HCT116 (cell line): ENCODE measurements at regions not wholly inside any gene's neighbourhood (a gene's known extent, or its start where the extent isn't known, plus 50 kb on each side); places are given as distances from the start of the nearest gene placed in this dataset.

Experiments
- ATAC-seq: fragments of 200-7000 bp; cut with Tn5 transposase; 2 replicates; pipeline ENCODE4 v1.9.1; 2020; ENCODE audit warnings: mild to moderate bottlenecking, moderate library complexity
- BruUV-seq: library from RNA; stranded (reverse); fragments of 400-500 nt; replicated peaks from 2 replicates; lab custom pipeline; 2021; lab: Mats Ljungman, UMichigan
- CTCF ChIA-PET: fragments of 300-600 bp; sonication (Branson Sonifier 250); formaldehyde crosslinking; loops from one replicate; lab custom pipeline; 2021; ENCODE audit warnings: antibody characterized with exemption; lab: Charles Lee
- POLR2A ChIA-PET: fragments of 300-600, 350-600 bp; sonication (Branson Sonifier 250); formaldehyde crosslinking; loops from one replicate; lab custom pipeline; 2021; ENCODE audit warnings: antibody characterized with exemption; lab: Charles Lee
- RAD21 ChIA-PET, 2 experiments: fragments of 300-600 bp; sonication (Branson Sonifier 250); formaldehyde crosslinking; loops; one replicate each; lab custom pipeline; 2023; ENCODE audit warnings: low total read pairs in 2 of 2; ENCODE audit not compliant: uncharacterized antibody in 2 of 2, unreplicated experiment in 2 of 2, low non-redundant PET in 1 of 2; lab: Charles Lee
- DNase-seq: peaks from one replicate; pipeline ENCODE4 v3.0.0-alpha.2; 2010; ENCODE audit warnings: low read depth, low spot score
- H2AFZ ChIP-seq: fragments of 200-600 bp; shearing (Covaris generic), sonication (generic); 2 replicates; pipeline ENCODE4 v1.6.1; 2017; ENCODE audit warnings: low read depth, mixed run types, mixed read lengths, antibody characterized with exemption, low read length; ENCODE audit not compliant: poor library complexity, severe bottlenecking
- H3K27ac ChIP-seq: 2 replicates; pipeline ENCODE4 v1.5.1; 2012; ENCODE audit warnings: low read depth, low read length
- H3K27me3 ChIP-seq: fragments of 200-600 bp; sonication (generic); 2 replicates; pipeline ENCODE4 v1.6.1; 2016; ENCODE audit warnings: mixed run types, low read length, mixed read lengths; ENCODE audit not compliant: insufficient read depth
- H3K36me3 ChIP-seq, 2 experiments: fragments of 200-500 bp in 1 of 2; fragments of 200-600 bp in 1 of 2; sonication (Bioruptor generic) in 1 of 2; sonication (generic) in 1 of 2; 2 replicates each; pipeline versions ENCODE4 v1.5.1 to v1.6.1; 2014 to 2016; ENCODE audit warnings: low read length in 2 of 2, inconsistent platforms in 1 of 2, mixed read lengths in 1 of 2, mixed run types in 1 of 2; ENCODE audit not compliant: insufficient read depth in 2 of 2, control insufficient read depth in 1 of 2
- H3K4me1 ChIP-seq, 2 experiments: fragments of 200-600 bp in 1 of 2; sonication (generic) in 1 of 2; 2 replicates each; pipeline versions ENCODE4 v1.5.1 to v1.6.1; 2012 to 2017; ENCODE audit warnings: low read length in 2 of 2, inconsistent platforms in 1 of 2, mild to moderate bottlenecking in 1 of 2, mixed read lengths in 1 of 2, mixed run types in 1 of 2, moderate library complexity in 1 of 2; ENCODE audit not compliant: insufficient read depth in 2 of 2, control insufficient read depth in 1 of 2
- H3K4me2 ChIP-seq: fragments of 200-600 bp; sonication (generic); 2 replicates; pipeline ENCODE4 v1.6.1; 2017; ENCODE audit warnings: mixed run types, low read length, mixed read lengths
- H3K4me3 ChIP-seq, 2 experiments: fragments of 200-600 bp in 1 of 2; sonication (generic) in 1 of 2; replicated peaks in 1 of 2; 2 replicates each; pipeline ENCODE4 v1.5.1; 2011 to 2016; ENCODE audit warnings: low read length in 2 of 2, control low read depth in 1 of 2, low read depth in 1 of 2, mild to moderate bottlenecking in 1 of 2, mixed read lengths in 1 of 2, mixed run types in 1 of 2
- H3K79me2 ChIP-seq: fragments of 200-600 bp; sonication (generic); 2 replicates; pipeline ENCODE4 v1.6.1; 2017; ENCODE audit warnings: mild to moderate bottlenecking, mixed run types, low read length, moderate library complexity, mixed read lengths; ENCODE audit not compliant: insufficient read depth
- H3K9ac ChIP-seq: fragments of 200-600 bp; sonication (generic); 2 replicates; pipeline ENCODE4 v1.6.1; 2016; ENCODE audit warnings: low read length, mixed read lengths
- H3K9me2 ChIP-seq: fragments of 200-600 bp; sonication (generic), shearing (Covaris generic); 2 replicates; pipeline ENCODE4 v1.6.1; 2017; ENCODE audit warnings: mixed run types, mild to moderate bottlenecking, moderate library complexity; ENCODE audit not compliant: insufficient read depth
- H3K9me3 ChIP-seq, 2 experiments: fragments of 200-500 bp in 1 of 2; fragments of 200-600 bp in 1 of 2; sonication (Bioruptor generic) in 1 of 2; sonication (generic) in 1 of 2; 2 replicates each; pipeline ENCODE4 v1.6.1; 2014 to 2017; ENCODE audit warnings: low read length in 2 of 2, mixed read lengths in 2 of 2, inconsistent platforms in 1 of 2, low read depth in 1 of 2, mild to moderate bottlenecking in 1 of 2, mixed run types in 1 of 2, moderate library complexity in 1 of 2; ENCODE audit not compliant: control insufficient read depth in 1 of 2, insufficient read depth in 1 of 2
- H4K20me1 ChIP-seq: fragments of 200-600 bp; sonication (generic), shearing (Covaris generic); 2 replicates; pipeline ENCODE4 v1.6.1; 2017; ENCODE audit warnings: mixed run types, mild to moderate bottlenecking, moderate library complexity; ENCODE audit not compliant: insufficient read depth
- CEBPB ChIP-seq: IDR thresholded peaks from 2 replicates; pipeline ENCODE4 v1.6.1; 2012; ENCODE audit warnings: low read depth
- EZH2phosphoT487 ChIP-seq: fragments of 200-600 bp; IDR thresholded peaks from 2 replicates; pipeline ENCODE4 v1.6.1; 2018; ENCODE audit warnings: antibody characterized with exemption, borderline replicate concordance
- JUND ChIP-seq: IDR thresholded peaks from 2 replicates; pipeline ENCODE4 v1.6.1; 2012
- SIN3A ChIP-seq: IDR thresholded peaks from 2 replicates; pipeline ENCODE4 v1.6.1; 2012; ENCODE audit warnings: low read depth
- SRF ChIP-seq: IDR thresholded peaks from 2 replicates; pipeline ENCODE4 v1.6.1; 2012; ENCODE audit warnings: low read depth
- intact Hi-C: fragments of 100-400 bp; cut with micrococcal nuclease; formaldehyde crosslinking; loops from 2 replicates; pipeline ENCODE4 v1.10.0; 2022
- TF ChIP-seq, protein P1 (sequence below): IDR thresholded peaks from 2 replicates; pipeline ENCODE4 v1.6.1; 2012
- TF ChIP-seq, protein P2 (sequence below): IDR thresholded peaks from 2 replicates; pipeline ENCODE4 v1.6.1; 2011; ENCODE audit warnings: mild to moderate bottlenecking, low read length, moderate library complexity; ENCODE audit not compliant: insufficient replicate concordance; ENCODE audit errors: extremely low read depth
- TF ChIP-seq, protein P3 (sequence below): IDR thresholded peaks from 2 replicates; pipeline ENCODE4 v1.6.1; 2012; ENCODE audit warnings: low read depth
- TF ChIP-seq, protein P4 (sequence below), 3 experiments: fragments of 200-600 bp in 1 of 3; sonication (generic) in 1 of 3; IDR thresholded peaks in 2 of 3; conservative IDR thresholded peaks in 1 of 3; 2 replicates each; pipeline ENCODE4 v1.5.1; 2012 to 2017; ENCODE audit warnings: low read depth in 2 of 3, low read length in 2 of 3, antibody characterized with exemption in 1 of 3, borderline replicate concordance in 1 of 3, control low read depth in 1 of 3, mild to moderate bottlenecking in 1 of 3, mixed read lengths in 1 of 3, mixed run types in 1 of 3, moderate library complexity in 1 of 3; ENCODE audit not compliant: insufficient read depth in 1 of 3

DNA sequence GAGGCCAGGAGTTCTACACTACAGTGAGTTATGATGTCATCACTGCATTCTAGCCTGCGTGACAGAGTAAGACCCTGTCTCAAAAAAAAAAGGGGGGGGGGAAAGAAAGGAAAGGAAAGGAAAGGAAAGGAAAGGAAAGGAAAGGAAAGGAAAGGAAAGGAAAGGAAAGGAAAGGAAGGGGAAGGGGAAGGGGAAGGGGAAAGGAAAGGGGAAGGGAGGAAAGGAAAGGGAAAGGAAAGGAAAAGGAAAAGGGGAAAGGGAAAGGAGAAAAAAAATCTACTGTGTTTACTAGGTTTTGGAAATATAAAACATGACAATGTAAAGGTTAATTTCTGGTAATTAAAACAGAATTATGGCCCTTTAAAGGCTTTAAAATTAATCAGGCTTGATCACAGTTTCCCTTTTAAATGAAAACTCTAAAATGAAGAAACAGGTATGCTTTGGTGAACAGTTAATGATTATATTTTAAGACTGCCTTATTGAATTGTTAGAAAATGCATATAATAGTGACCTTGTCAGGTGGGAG lies 131.9 kb upstream of the POU5F2 start:
- BruUV-seq = no TSS peak
- no peak overlapping the region for H3K27ac ChIP-seq
- no peaks in the 10 kb centered on the region for H3K9me2 ChIP-seq
- ChIA-PET RAD21 (no interaction called here), CTCF (no interaction called here), POLR2A (no interaction called here)
- no peak for TF ChIP-seq SIN3A
- no peak for DNase-seq
- no peaks in the 10 kb centered on the region for H3K36me3 ChIP-seq
- H3K4me2 ChIP-seq = no peak overlapping the region
- ATAC-seq = no peak
- intact Hi-C loops = no loop called here
- H2AFZ ChIP-seq = no peak overlapping the region
- H3K9me3 ChIP-seq = no peaks in the 10 kb centered on the region
- H3K4me1 ChIP-seq = no peaks in the 10 kb centered on the region; a peak in 1 of 4 replicates
- H4K20me1 ChIP-seq = no peaks in the 10 kb centered on the region
- H3K9ac ChIP-seq = no peak overlapping the region
- H3K27me3 ChIP-seq = no peaks in the 10 kb centered on the region
- H3K4me3 ChIP-seq = no peak overlapping the region
- no peaks in the 10 kb centered on the region for H3K79me2 ChIP-seq

DNA sequence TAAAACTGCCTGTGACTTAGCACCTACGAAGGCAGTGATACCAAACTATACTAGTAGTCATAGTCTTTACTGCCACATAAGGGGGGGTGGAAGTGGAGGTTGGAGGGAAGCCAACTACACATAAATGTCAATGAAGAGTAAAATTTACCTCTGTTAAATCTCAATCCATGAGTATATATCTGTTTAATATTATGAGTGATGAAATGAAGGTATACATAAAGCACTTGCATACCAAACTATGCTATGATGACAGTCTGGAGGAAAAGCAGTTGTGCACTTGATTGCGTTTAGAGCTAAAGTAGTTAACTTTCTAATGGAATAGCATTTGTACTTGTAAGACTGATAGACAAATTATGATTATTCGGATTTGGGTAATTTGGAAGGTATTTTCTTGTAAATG lies 129.2 kb upstream of the POU5F2 start:
- ATAC-seq (no peak), DNase-seq (no peak)
- no peaks in the 10 kb centered on the region for H3K79me2 ChIP-seq
- RAD21 ChIA-PET = no interaction called here
- H3K9me2 ChIP-seq = no peaks in the 10 kb centered on the region
- no peak overlapping the region for H3K4me3 ChIP-seq
- no peak overlapping the region for H3K9ac ChIP-seq
- H3K4me2 ChIP-seq = no peak overlapping the region
- TF ChIP-seq, protein P1, sequence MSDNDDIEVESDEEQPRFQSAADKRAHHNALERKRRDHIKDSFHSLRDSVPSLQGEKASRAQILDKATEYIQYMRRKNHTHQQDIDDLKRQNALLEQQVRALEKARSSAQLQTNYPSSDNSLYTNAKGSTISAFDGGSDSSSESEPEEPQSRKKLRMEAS = no peak
- TF ChIP-seq SRF (no peak), EZH2phosphoT487 (no peak), JUND (no peak), CEBPB (no peak)
- TF ChIP-seq, protein P2, sequence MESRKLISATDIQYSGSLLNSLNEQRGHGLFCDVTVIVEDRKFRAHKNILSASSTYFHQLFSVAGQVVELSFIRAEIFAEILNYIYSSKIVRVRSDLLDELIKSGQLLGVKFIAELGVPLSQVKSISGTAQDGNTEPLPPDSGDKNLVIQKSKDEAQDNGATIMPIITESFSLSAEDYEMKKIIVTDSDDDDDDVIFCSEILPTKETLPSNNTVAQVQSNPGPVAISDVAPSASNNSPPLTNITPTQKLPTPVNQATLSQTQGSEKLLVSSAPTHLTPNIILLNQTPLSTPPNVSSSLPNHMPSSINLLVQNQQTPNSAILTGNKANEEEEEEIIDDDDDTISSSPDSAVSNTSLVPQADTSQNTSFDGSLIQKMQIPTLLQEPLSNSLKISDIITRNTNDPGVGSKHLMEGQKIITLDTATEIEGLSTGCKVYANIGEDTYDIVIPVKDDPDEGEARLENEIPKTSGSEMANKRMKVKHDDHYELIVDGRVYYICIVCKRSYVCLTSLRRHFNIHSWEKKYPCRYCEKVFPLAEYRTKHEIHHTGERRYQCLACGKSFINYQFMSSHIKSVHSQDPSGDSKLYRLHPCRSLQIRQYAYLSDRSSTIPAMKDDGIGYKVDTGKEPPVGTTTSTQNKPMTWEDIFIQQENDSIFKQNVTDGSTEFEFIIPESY = no peak
- TF ChIP-seq, protein P3, sequence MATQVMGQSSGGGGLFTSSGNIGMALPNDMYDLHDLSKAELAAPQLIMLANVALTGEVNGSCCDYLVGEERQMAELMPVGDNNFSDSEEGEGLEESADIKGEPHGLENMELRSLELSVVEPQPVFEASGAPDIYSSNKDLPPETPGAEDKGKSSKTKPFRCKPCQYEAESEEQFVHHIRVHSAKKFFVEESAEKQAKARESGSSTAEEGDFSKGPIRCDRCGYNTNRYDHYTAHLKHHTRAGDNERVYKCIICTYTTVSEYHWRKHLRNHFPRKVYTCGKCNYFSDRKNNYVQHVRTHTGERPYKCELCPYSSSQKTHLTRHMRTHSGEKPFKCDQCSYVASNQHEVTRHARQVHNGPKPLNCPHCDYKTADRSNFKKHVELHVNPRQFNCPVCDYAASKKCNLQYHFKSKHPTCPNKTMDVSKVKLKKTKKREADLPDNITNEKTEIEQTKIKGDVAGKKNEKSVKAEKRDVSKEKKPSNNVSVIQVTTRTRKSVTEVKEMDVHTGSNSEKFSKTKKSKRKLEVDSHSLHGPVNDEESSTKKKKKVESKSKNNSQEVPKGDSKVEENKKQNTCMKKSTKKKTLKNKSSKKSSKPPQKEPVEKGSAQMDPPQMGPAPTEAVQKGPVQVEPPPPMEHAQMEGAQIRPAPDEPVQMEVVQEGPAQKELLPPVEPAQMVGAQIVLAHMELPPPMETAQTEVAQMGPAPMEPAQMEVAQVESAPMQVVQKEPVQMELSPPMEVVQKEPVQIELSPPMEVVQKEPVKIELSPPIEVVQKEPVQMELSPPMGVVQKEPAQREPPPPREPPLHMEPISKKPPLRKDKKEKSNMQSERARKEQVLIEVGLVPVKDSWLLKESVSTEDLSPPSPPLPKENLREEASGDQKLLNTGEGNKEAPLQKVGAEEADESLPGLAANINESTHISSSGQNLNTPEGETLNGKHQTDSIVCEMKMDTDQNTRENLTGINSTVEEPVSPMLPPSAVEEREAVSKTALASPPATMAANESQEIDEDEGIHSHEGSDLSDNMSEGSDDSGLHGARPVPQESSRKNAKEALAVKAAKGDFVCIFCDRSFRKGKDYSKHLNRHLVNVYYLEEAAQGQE = no peak
- TF ChIP-seq, protein P4, sequence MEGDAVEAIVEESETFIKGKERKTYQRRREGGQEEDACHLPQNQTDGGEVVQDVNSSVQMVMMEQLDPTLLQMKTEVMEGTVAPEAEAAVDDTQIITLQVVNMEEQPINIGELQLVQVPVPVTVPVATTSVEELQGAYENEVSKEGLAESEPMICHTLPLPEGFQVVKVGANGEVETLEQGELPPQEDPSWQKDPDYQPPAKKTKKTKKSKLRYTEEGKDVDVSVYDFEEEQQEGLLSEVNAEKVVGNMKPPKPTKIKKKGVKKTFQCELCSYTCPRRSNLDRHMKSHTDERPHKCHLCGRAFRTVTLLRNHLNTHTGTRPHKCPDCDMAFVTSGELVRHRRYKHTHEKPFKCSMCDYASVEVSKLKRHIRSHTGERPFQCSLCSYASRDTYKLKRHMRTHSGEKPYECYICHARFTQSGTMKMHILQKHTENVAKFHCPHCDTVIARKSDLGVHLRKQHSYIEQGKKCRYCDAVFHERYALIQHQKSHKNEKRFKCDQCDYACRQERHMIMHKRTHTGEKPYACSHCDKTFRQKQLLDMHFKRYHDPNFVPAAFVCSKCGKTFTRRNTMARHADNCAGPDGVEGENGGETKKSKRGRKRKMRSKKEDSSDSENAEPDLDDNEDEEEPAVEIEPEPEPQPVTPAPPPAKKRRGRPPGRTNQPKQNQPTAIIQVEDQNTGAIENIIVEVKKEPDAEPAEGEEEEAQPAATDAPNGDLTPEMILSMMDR (IDR thresholded peaks at IDR 0.05 in 2 of 3, conservative IDR thresholded peaks at IDR 0.05 in 1 of 3; ENCODE audit: borderline replicate concordance in 1 of 3, insufficient read depth in 1 of 3, low read depth in 2 of 3, low read length in 2 of 3) = no peak
- no peak overlapping the region for H2AFZ ChIP-seq
- no peaks in the 10 kb centered on the region for H3K27me3 ChIP-seq
- H4K20me1 ChIP-seq = no peaks in the 10 kb centered on the region
- CTCF ChIA-PET = interaction anchor here (1.1 kb wide), 1 partner anchor 69 kb away, joined by 4 read pairs; no protein-coding TSS in a partner anchor
- intact Hi-C loops = no loop called here
- BruUV-seq = no TSS peak
- no peaks in the 10 kb centered on the region for H3K9me3 ChIP-seq
- POLR2A ChIA-PET = no interaction called here
- no peaks in the 10 kb centered on the region; a peak in 1 of 4 replicates for H3K4me1 ChIP-seq
- H3K36me3 ChIP-seq = no peaks in the 10 kb centered on the region
- H3K27ac ChIP-seq = no peak overlapping the region
